Epithelial cell of esophagus (primary cell): ENCODE measurements at regions not wholly inside any gene's neighbourhood (a gene's known extent, or its start where the extent isn't known, plus 50 kb on each side); places are given as distances from the start of the nearest gene placed in this dataset.
"Not testable (repeated sequence)": the region's sequence is repeated elsewhere in the genome, so short reads cannot be mapped to it uniquely, and the experiment has no call there.

Experiments used
- DNase-seq: peaks from one replicate; pipeline ENCODE4 v3.0.0; 2010; ENCODE audit warnings: low read depth
- H3K4me3 ChIP-seq: 2 replicates; pipeline ENCODE4 v1.5.1; 2011; ENCODE audit warnings: mild to moderate bottlenecking, low read length, control low read depth
- TF ChIP-seq, protein P1 (sequence below): IDR thresholded peaks from 2 replicates; pipeline ENCODE4 v1.5.1; 2011; ENCODE audit warnings: low read depth, mild to moderate bottlenecking, low read length, control low read depth, inconsistent platforms; ENCODE audit not compliant: insufficient read depth; ENCODE audit errors: missing control alignments

DNA sequence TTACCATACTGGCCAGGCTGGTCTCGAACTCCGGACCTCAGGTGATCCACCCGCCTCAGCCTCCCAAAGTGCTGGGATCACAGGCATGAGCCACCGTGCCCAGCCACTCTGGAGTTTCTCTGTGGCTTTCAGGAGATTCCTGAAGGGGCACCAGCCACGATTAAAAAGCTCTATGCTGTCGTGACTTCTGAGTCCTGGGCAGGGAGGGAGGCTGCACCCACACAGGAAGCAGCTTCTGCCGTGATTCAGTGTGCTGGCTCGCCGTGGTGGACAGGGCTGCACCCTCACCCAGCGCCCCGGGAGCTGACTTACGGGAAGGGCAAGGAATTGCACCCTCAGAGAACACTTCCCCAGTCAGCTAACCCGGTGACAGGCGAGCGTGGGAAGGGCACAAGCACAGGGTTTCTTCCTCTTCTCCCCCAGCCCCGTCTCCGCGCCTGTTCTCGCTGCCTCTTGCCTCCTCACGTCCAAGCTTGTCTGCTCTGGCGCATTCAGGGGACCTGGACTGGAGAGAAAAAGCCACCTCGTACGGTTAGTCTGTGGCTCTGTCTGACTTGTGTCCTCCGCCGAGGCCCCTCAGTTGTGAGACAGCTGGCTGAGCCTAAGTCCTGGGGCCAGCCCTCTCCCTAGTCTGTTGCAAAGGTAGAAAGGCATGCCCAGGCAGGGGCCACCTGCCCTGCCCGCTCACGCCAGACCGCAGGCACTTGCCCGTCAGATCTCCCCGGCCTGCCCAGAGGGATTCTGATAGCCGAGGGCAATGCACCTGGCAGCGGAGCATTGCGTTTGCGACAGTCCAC is 145.0 kb downstream of the SEC14L1 start:
- DNase-seq, result peak; percentile 98
- TF ChIP-seq, protein P1, sequence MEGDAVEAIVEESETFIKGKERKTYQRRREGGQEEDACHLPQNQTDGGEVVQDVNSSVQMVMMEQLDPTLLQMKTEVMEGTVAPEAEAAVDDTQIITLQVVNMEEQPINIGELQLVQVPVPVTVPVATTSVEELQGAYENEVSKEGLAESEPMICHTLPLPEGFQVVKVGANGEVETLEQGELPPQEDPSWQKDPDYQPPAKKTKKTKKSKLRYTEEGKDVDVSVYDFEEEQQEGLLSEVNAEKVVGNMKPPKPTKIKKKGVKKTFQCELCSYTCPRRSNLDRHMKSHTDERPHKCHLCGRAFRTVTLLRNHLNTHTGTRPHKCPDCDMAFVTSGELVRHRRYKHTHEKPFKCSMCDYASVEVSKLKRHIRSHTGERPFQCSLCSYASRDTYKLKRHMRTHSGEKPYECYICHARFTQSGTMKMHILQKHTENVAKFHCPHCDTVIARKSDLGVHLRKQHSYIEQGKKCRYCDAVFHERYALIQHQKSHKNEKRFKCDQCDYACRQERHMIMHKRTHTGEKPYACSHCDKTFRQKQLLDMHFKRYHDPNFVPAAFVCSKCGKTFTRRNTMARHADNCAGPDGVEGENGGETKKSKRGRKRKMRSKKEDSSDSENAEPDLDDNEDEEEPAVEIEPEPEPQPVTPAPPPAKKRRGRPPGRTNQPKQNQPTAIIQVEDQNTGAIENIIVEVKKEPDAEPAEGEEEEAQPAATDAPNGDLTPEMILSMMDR, result no peak
- peak overlapping the region; percentile 23 for H3K4me3 ChIP-seq

DNA sequence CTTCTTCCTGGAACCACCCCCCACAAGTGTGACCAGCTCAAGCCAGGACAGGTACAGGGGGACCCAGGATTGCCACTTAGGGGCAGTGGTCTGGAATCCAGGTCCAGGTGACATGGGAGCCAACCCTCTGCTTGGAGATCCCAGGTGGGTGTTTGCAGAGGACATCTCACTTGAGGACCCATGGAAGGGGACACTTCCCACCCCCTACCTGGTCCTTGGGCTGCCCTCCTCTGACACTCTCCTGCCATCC is 145.5 kb downstream of the SEC14L1 start:
- DNase-seq, result no peak
- TF ChIP-seq, protein P1, result no peak
- peak overlapping the region; percentile 23 for H3K4me3 ChIP-seq

GRCh38 chr17:77286641-77287431 is 146.1 kb downstream of the SEC14L1 start:
- TF ChIP-seq, protein P1, result no peak
- peak; percentile 95 for DNase-seq
- H3K4me3 ChIP-seq, result peak overlapping the region; percentile 24

- TF ChIP-seq, protein P1, result no peak
- DNase-seq, result peak; percentile 83
- H3K4me3 ChIP-seq, result peak overlapping the region; percentile 24
Measured at GRCh38 chr17:77287432-77288068, 146.8 kb downstream of the SEC14L1 start.

DNA sequence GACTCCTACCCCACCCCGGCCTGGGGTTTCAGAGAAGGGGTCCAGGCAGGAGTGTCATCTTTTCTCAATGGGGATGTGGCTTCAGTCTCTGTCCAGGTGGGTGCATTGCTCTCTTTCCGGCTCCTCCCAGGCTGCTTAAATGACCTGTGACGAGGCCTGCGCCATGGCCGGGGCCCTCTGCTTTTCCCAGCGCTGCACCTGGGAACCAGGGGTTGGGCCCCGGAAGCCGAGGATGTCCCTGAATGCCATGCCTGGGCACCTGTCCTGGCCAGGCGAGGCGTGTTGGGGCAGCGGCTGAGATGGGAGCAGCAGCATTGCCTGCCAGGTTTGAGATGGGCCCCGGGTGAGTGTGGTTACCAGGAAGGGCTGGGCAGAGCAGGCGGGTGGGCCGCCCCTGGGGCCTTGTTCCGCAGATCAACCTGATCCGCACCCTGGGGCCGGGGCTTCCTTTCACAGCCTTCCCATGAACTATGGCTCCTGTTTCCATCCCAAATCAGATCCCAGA is 147.4 kb downstream of the SEC14L1 start:
- TF ChIP-seq, protein P1, result no peak
- peak overlapping the region; percentile 19 for H3K4me3 ChIP-seq
- peak; percentile 82 for DNase-seq

- not testable (repeated sequence) for DNase-seq, H3K4me3 ChIP-seq
Measured at GRCh38 chr17:77290759-77291558, 150.2 kb downstream of the SEC14L1 start.
